Middle frontal gyrus (tissue), 1 donor: ENCODE measurements at regions not wholly inside any gene's neighbourhood (a gene's known extent, or its start where the extent isn't known, plus 50 kb on each side); places are given as distances from the start of the nearest gene placed in this dataset.

ENCODE experiments used
- DNase-seq: peaks from one replicate; pipeline ENCODE4 v3.0.0-alpha.2; 2015; ENCODE audit warnings: low spot score; ENCODE audit errors: extremely low spot score

GRCh38 chr19:31160336-31160926 lies 188.8 kb downstream of the TSHZ3 start:
- no peak for DNase-seq

GRCh38 chr19:31154021-31154420 lies 195.2 kb downstream of the TSHZ3 start:
- no peak for DNase-seq

GRCh38 chr19:31152906-31153305 lies 196.3 kb downstream of the TSHZ3 start:
- DNase-seq, result no peak

- no peak for DNase-seq
These were observed 199.7 kb downstream of the TSHZ3 start for GRCh38 chr19:31149441-31149941.

- DNase-seq, result no peak
These were observed 200.6 kb downstream of the TSHZ3 start for GRCh38 chr19:31148671-31149070.

- DNase-seq, result no peak
These were observed 202.0 kb downstream of the TSHZ3 start for GRCh38 chr19:31147234-31147633.

- DNase-seq, result no peak
These were observed 202.6 kb downstream of the TSHZ3 start for GRCh38 chr19:31146546-31147183.

GRCh38 chr19:31146015-31146414 lies 203.2 kb downstream of the TSHZ3 start:
- no peak for DNase-seq

GRCh38 chr19:31145007-31145406 lies 204.2 kb downstream of the TSHZ3 start:
- DNase-seq, result no peak

- DNase-seq, result no peak
These were observed 205.0 kb downstream of the TSHZ3 start for GRCh38 chr19:31144075-31144870.

- no peak for DNase-seq
These were observed 207.9 kb downstream of the TSHZ3 start for GRCh38 chr19:31141301-31141700.

- DNase-seq, result no peak
These were observed 208.5 kb downstream of the TSHZ3 start for GRCh38 chr19:31140717-31141116.

GRCh38 chr19:31139871-31140505 lies 209.2 kb downstream of the TSHZ3 start:
- no peak for DNase-seq

- DNase-seq, result no peak
These were observed 211.2 kb downstream of the TSHZ3 start for GRCh38 chr19:31138077-31138476.

GRCh38 chr19:31135841-31136240 lies 213.4 kb downstream of the TSHZ3 start:
- no peak for DNase-seq

GRCh38 chr19:31132753-31133110 lies 216.5 kb downstream of the TSHZ3 start:
- no peak for DNase-seq

GRCh38 chr19:31128291-31128690 lies 220.9 kb downstream of the TSHZ3 start:
- DNase-seq, result no peak

GRCh38 chr19:31127134-31127967 lies 221.9 kb downstream of the TSHZ3 start:
- DNase-seq, result no peak

- no peak for DNase-seq
These were observed 223.0 kb downstream of the TSHZ3 start for GRCh38 chr19:31126236-31126635.

- DNase-seq, result no peak
These were observed 224.2 kb downstream of the TSHZ3 start for GRCh38 chr19:31125071-31125470.

- no peak for DNase-seq
These were observed 227.7 kb downstream of the TSHZ3 start for GRCh38 chr19:31121501-31121900.
